IPS-18a (cell line): ENCODE measurements at regions not wholly inside any gene's neighbourhood (a gene's known extent, or its start where the extent isn't known, plus 50 kb on each side); places are given as distances from the start of the nearest gene placed in this dataset.
"Not testable (repeated sequence)": the region's sequence is repeated elsewhere in the genome, so short reads cannot be mapped to it uniquely, and the experiment has no call there.

Experiments
- H3K27ac ChIP-seq: one replicate; pipeline ENCODE4 v1.5.1; 2013; ENCODE audit warnings: low read length
- H3K27me3 ChIP-seq: one replicate; pipeline ENCODE4 v1.6.1; 2013; ENCODE audit warnings: mild to moderate bottlenecking, low read length; ENCODE audit not compliant: control insufficient read depth, insufficient read depth
- H3K36me3 ChIP-seq: one replicate; pipeline ENCODE4 v1.6.1; 2013; ENCODE audit warnings: low read depth, low read length; ENCODE audit not compliant: control insufficient read depth
- H3K4me1 ChIP-seq: one replicate; pipeline ENCODE4 v1.6.1; 2013; ENCODE audit warnings: low read depth, low read length; ENCODE audit not compliant: control insufficient read depth
- H3K4me3 ChIP-seq: one replicate; pipeline ENCODE4 v1.5.1; 2013; ENCODE audit warnings: low read length
- H3K9ac ChIP-seq: one replicate; pipeline ENCODE4 v1.6.1; 2013; ENCODE audit warnings: mild to moderate bottlenecking, low read length, moderate library complexity
- H3K9me3 ChIP-seq: one replicate; pipeline ENCODE4 v1.6.1; 2013; ENCODE audit warnings: low read depth, low read length; ENCODE audit not compliant: control insufficient read depth

- Histone ChIP-seq H3K36me3 (no peaks in the 10 kb centered on the region), H3K9me3 (peaks cover 20% of the 10 kb centered on the region), H3K4me3 (no peak overlapping the region), H3K9ac (no peak overlapping the region), H3K27ac (no peak overlapping the region), H3K27me3 (no peaks in the 10 kb centered on the region), H3K4me1 (no peaks in the 10 kb centered on the region)
Observed at GRCh38 chr18:70598406-70598805, 309.6 kb downstream of the SOCS6 start.

GRCh38 chr18:70582981-70583380 is 294.1 kb downstream of the SOCS6 start:
- Histone ChIP-seq H3K36me3 (no peaks in the 10 kb centered on the region), H3K9me3 (peaks cover 36% of the 10 kb centered on the region), H3K4me1 (no peaks in the 10 kb centered on the region), H3K9ac (no peak overlapping the region), H3K27ac (no peak overlapping the region), H3K27me3 (no peaks in the 10 kb centered on the region), H3K4me3 (no peak overlapping the region)

- peaks cover 19% of the 10 kb centered on the region for H3K9me3 ChIP-seq
- no peak overlapping the region for H3K27ac ChIP-seq
- no peak overlapping the region for H3K4me3 ChIP-seq
- H3K27me3 ChIP-seq = no peaks in the 10 kb centered on the region
- H3K4me1 ChIP-seq = no peaks in the 10 kb centered on the region
- no peak overlapping the region for H3K9ac ChIP-seq
- H3K36me3 ChIP-seq = no peaks in the 10 kb centered on the region
Observed at GRCh38 chr18:70578480-70578879, 289.6 kb downstream of the SOCS6 start.

GRCh38 chr18:70577023-70577420 is 288.2 kb downstream of the SOCS6 start:
- no peaks in the 10 kb centered on the region for H3K36me3 ChIP-seq
- H3K4me3 ChIP-seq = no peak overlapping the region
- no peak overlapping the region for H3K9ac ChIP-seq
- H3K27me3 ChIP-seq = no peaks in the 10 kb centered on the region
- no peaks in the 10 kb centered on the region for H3K4me1 ChIP-seq
- no peak overlapping the region for H3K27ac ChIP-seq
- peaks cover 19% of the 10 kb centered on the region for H3K9me3 ChIP-seq

- Histone ChIP-seq H3K9me3 (peaks cover 18% of the 10 kb centered on the region), H3K4me1 (no peaks in the 10 kb centered on the region), H3K9ac (no peak overlapping the region), H3K27ac (no peak overlapping the region), H3K4me3 (no peak overlapping the region), H3K36me3 (no peaks in the 10 kb centered on the region), H3K27me3 (no peaks in the 10 kb centered on the region)
Observed at GRCh38 chr18:70576276-70577022, 287.6 kb downstream of the SOCS6 start.

- H3K4me3 ChIP-seq, H3K9ac ChIP-seq, H3K27me3 ChIP-seq, H3K4me1 ChIP-seq, H3K27ac ChIP-seq, H3K36me3 ChIP-seq: not testable (repeated sequence)
- peaks cover 20% of the 10 kb centered on the region for H3K9me3 ChIP-seq
Observed at GRCh38 chr18:70574951-70575350, 286.1 kb downstream of the SOCS6 start.

- H3K27ac ChIP-seq, H3K4me3 ChIP-seq, H3K4me1 ChIP-seq, H3K36me3 ChIP-seq, H3K9ac ChIP-seq, H3K27me3 ChIP-seq: not testable (repeated sequence)
- peaks cover 19% of the 10 kb centered on the region for H3K9me3 ChIP-seq
Observed at GRCh38 chr18:70569647-70570046, 280.8 kb downstream of the SOCS6 start.

- no peak overlapping the region for H3K9ac ChIP-seq
Observed at GRCh38 chr18:70559446-70559845, 270.6 kb downstream of the SOCS6 start.

GRCh38 chr18:70558371-70558770 is 269.5 kb downstream of the SOCS6 start:
- no peaks in the 10 kb centered on the region for H3K4me1 ChIP-seq

More at GRCh38 chr18:70559446-70559845, 270.6 kb downstream of the SOCS6 start:
- Histone ChIP-seq H3K4me3 (no peak overlapping the region), H3K36me3 (no peaks in the 10 kb centered on the region), H3K9me3 (peaks cover 13% of the 10 kb centered on the region), H3K4me1 (no peaks in the 10 kb centered on the region), H3K27me3 (no peaks in the 10 kb centered on the region), H3K27ac (no peak overlapping the region)

GRCh38 chr18:70554854-70555445 is 266.1 kb downstream of the SOCS6 start:
- Histone ChIP-seq H3K36me3 (no peaks in the 10 kb centered on the region), H3K9me3 (peaks cover 12% of the 10 kb centered on the region), H3K27me3 (no peaks in the 10 kb centered on the region), H3K4me3 (no peak overlapping the region), H3K4me1 (no peaks in the 10 kb centered on the region), H3K9ac (no peak overlapping the region), H3K27ac (no peak overlapping the region)

More at GRCh38 chr18:70558371-70558770, 269.5 kb downstream of the SOCS6 start:
- H3K27me3 ChIP-seq = no peaks in the 10 kb centered on the region
- H3K27ac ChIP-seq = no peak overlapping the region
- H3K9ac ChIP-seq = no peak overlapping the region
- peaks cover 13% of the 10 kb centered on the region for H3K9me3 ChIP-seq
- no peaks in the 10 kb centered on the region for H3K36me3 ChIP-seq
- H3K4me3 ChIP-seq = no peak overlapping the region

GRCh38 chr18:70553936-70554260 is 265.1 kb downstream of the SOCS6 start:
- H3K27me3 ChIP-seq = no peaks in the 10 kb centered on the region
- peaks cover 12% of the 10 kb centered on the region for H3K9me3 ChIP-seq
- no peak overlapping the region for H3K27ac ChIP-seq
- no peaks in the 10 kb centered on the region for H3K36me3 ChIP-seq
- H3K9ac ChIP-seq = no peak overlapping the region
- no peak overlapping the region for H3K4me3 ChIP-seq
- H3K4me1 ChIP-seq = no peaks in the 10 kb centered on the region
